ENCODE measurements at regions not wholly inside any gene's neighbourhood (a gene's known extent, or its start where the extent isn't known, plus 50 kb on each side); places are given as distances from the start of the nearest gene placed in this dataset.

GRCh38 chr1:170310014-170310405 lies 164.3 kb downstream of the NTMT2 start:
- DNase-seq (ENCODE audit: low read depth) = no peak
- no peak for TF ChIP-seq CTCF (conservative IDR thresholded peaks at IDR 0.05; ENCODE audit: low read length)
- H3K4me3 ChIP-seq (ENCODE audit: low read length) = no peak overlapping the region

GRCh38 chr1:170310951-170311350 lies 165.2 kb downstream of the NTMT2 start:
- no peak overlapping the region for H3K4me3 ChIP-seq (ENCODE audit: low read length)

GRCh38 chr1:170313306-170313705 lies 167.5 kb downstream of the NTMT2 start:
- no peak overlapping the region for H3K4me3 ChIP-seq (ENCODE audit: low read length)
- no peak for DNase-seq (ENCODE audit: low read depth)
- TF ChIP-seq CTCF (conservative IDR thresholded peaks at IDR 0.05; ENCODE audit: low read length) = no peak

More at GRCh38 chr1:170310951-170311350, 165.2 kb downstream of the NTMT2 start:
- TF ChIP-seq CTCF (conservative IDR thresholded peaks at IDR 0.05; ENCODE audit: low read length) = no peak
- DNase-seq (ENCODE audit: low read depth) = no peak

- H3K4me3 ChIP-seq (ENCODE audit: low read length) = no peak overlapping the region
- TF ChIP-seq CTCF (conservative IDR thresholded peaks at IDR 0.05; ENCODE audit: low read length) = no peak
- DNase-seq (ENCODE audit: low read depth) = no peak
These were observed 170.5 kb downstream of the NTMT2 start for GRCh38 chr1:170316270-170316669.

GRCh38 chr1:170318141-170318540 lies 172.4 kb downstream of the NTMT2 start:
- no peak for TF ChIP-seq CTCF (conservative IDR thresholded peaks at IDR 0.05; ENCODE audit: low read length)
- no peak for DNase-seq (ENCODE audit: low read depth)
- H3K4me3 ChIP-seq (ENCODE audit: low read length) = no peak overlapping the region

GRCh38 chr1:170318736-170319135 lies 173.0 kb downstream of the NTMT2 start:
- no peak overlapping the region for H3K4me3 ChIP-seq (ENCODE audit: low read length)
- DNase-seq (ENCODE audit: low read depth) = peak; percentile 65
- TF ChIP-seq CTCF (conservative IDR thresholded peaks at IDR 0.05; ENCODE audit: low read length) = no peak

- H3K4me3 ChIP-seq (ENCODE audit: low read length) = no peak overlapping the region
- peak; percentile 54 for DNase-seq (ENCODE audit: low read depth)
- no peak for TF ChIP-seq CTCF (conservative IDR thresholded peaks at IDR 0.05; ENCODE audit: low read length)
These were observed 175.4 kb downstream of the NTMT2 start for GRCh38 chr1:170321113-170321512.
